ENCODE measurements at regions not wholly inside any gene's neighbourhood (a gene's known extent, or its start where the extent isn't known, plus 50 kb on each side); places are given as distances from the start of the nearest gene placed in this dataset.

DNA sequence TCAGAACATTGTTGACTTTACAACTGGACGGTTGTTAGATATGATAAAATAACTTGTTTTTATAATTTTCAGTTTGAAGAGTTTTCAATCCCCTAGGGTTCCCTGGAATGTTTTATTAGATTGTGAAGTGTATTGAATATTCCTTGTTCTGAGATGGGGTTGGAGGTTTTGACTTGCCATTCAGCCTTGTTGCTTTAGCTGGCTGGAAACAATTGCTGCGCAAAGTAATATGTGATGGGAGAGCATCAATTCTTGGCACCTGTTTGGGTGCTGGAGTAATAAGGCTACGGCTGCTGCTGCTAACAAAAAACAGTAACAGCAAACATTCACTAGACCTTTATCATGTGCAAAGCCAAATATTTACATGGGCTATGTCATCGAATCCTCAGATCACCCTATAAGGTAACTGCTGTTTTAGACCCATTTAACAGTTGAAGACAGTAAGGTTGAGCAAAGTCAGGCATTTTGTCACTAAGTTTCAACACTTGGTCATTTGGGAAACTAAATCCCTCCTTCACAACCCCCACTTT is 241.0 kb upstream of the TBX3 start:
- H4K20me1 ChIP-seq (ENCODE audit: insufficient read depth, low read length): no peaks in the 10 kb centered on the region
- Mint-ChIP-seq H3K27me3 (ENCODE audit: low read depth in 3 of 3) (peaks cover 0 to 2% (median 0%) of the 10 kb centered on the region in 3 donors), H3K4me3 (no peak overlapping the region), H3K9me3 (peaks cover 0 to 22% (median 14%) of the 10 kb centered on the region in 7 donors), H3K36me3 (no peaks in the 10 kb centered on the region), H3K27ac (no peak overlapping the region), H3K4me1 (no peaks in the 10 kb centered on the region)
- no peak for DNase-seq
- no peaks in the 10 kb centered on the region for H3K36me3 ChIP-seq (replicated peaks in 1 of 2; ENCODE audit: control insufficient read depth in 1 of 2, insufficient read depth in 2 of 2, low read length in 2 of 2)
- no peak overlapping the region for H2AFZ ChIP-seq (ENCODE audit: insufficient read depth, low read depth, low read length, poor library complexity, severe bottlenecking)
- H3K4me3 ChIP-seq (replicated peaks in 1 of 3; ENCODE audit: low read depth in 2 of 3, low read length in 3 of 3): no peak overlapping the region
- intact Hi-C loops (cut with micrococcal nuclease): no loop called here
- no peak overlapping the region for H3K27ac ChIP-seq (ENCODE audit: low read depth in 1 of 2, low read length in 2 of 2)
- no CpG with 5 or more reads among the region's 4 CpGs for WGBS (ENCODE audit: insufficient coverage)
- H3K79me2 ChIP-seq (ENCODE audit: insufficient read depth, low read length): no peaks in the 10 kb centered on the region
- no peaks in the 10 kb centered on the region for H3K4me1 ChIP-seq (ENCODE audit: control insufficient read depth in 1 of 2, insufficient read depth in 2 of 2, low read length in 2 of 2)
- H3K27me3 ChIP-seq (ENCODE audit: control insufficient read depth in 2 of 2, insufficient read depth in 2 of 2, low read length in 2 of 2): no peaks in the 10 kb centered on the region
- TF ChIP-seq CTCF (IDR thresholded peaks at IDR 0.05): no peak
- peaks cover 10 to 14% of the 10 kb centered on the region in 2 donors for H3K9me3 ChIP-seq (replicated peaks in 1 of 2; ENCODE audit: control insufficient read depth in 1 of 2, insufficient read depth in 1 of 2, low read length in 2 of 2)
- no peak overlapping the region for H3K4me2 ChIP-seq (replicated peaks; ENCODE audit: extremely low read depth, low read length, poor library complexity, severe bottlenecking)
- no peak overlapping the region for H3K9ac ChIP-seq (ENCODE audit: insufficient read depth, low read length, poor library complexity, severe bottlenecking)

- Histone ChIP-seq H3K79me2 (ENCODE audit: insufficient read depth, low read length) (no peaks in the 10 kb centered on the region), H3K36me3 (replicated peaks in 1 of 2; ENCODE audit: control insufficient read depth in 1 of 2, insufficient read depth in 2 of 2, low read length in 2 of 2) (no peaks in the 10 kb centered on the region), H3K27me3 (ENCODE audit: control insufficient read depth in 2 of 2, insufficient read depth in 2 of 2, low read length in 2 of 2) (no peaks in the 10 kb centered on the region), H3K4me2 (replicated peaks; ENCODE audit: extremely low read depth, low read length, poor library complexity, severe bottlenecking) (no peak overlapping the region), H4K20me1 (ENCODE audit: insufficient read depth, low read length) (no peaks in the 10 kb centered on the region), H3K9me3 (replicated peaks in 1 of 2; ENCODE audit: control insufficient read depth in 1 of 2, insufficient read depth in 1 of 2, low read length in 2 of 2) (peaks cover 17 to 18% of the 10 kb centered on the region in 2 donors), H3K4me3 (replicated peaks in 1 of 3; ENCODE audit: low read depth in 2 of 3, low read length in 3 of 3) (no peak overlapping the region), H3K27ac (ENCODE audit: low read depth in 1 of 2, low read length in 2 of 2) (no peak overlapping the region), H3K9ac (ENCODE audit: insufficient read depth, low read length, poor library complexity, severe bottlenecking) (no peak overlapping the region), H3K4me1 (ENCODE audit: control insufficient read depth in 1 of 2, insufficient read depth in 2 of 2, low read length in 2 of 2) (no peaks in the 10 kb centered on the region), H2AFZ (ENCODE audit: insufficient read depth, low read depth, low read length, poor library complexity, severe bottlenecking) (no peak overlapping the region)
- intact Hi-C loops (cut with micrococcal nuclease): no loop called here
- WGBS (ENCODE audit: insufficient coverage): no CpG with 5 or more reads among the region's 1 CpG
- peak in 1 of 3 donors; percentile 15 for DNase-seq
- Mint-ChIP-seq H3K36me3 (no peaks in the 10 kb centered on the region), H3K9me3 (peaks cover 2 to 28% (median 22%) of the 10 kb centered on the region in 7 donors), H3K4me1 (no peaks in the 10 kb centered on the region), H3K27me3 (ENCODE audit: low read depth in 3 of 3) (peaks cover 0 to 3% (median 0%) of the 10 kb centered on the region in 3 donors), H3K4me3 (no peak overlapping the region), H3K27ac (peak overlapping the region in 1 of 7 donors; percentile 7)
- no peak for TF ChIP-seq CTCF (IDR thresholded peaks at IDR 0.05)
Observed at GRCh38 chr12:114921781-114922180, 237.8 kb upstream of the TBX3 start.
